Nephron progenitor cell (in vitro differentiated cells): ENCODE measurements at regions not wholly inside any gene's neighbourhood (a gene's known extent, or its start where the extent isn't known, plus 50 kb on each side); places are given as distances from the start of the nearest gene placed in this dataset.

Source experiments
- DNase-seq: peaks from one replicate; pipeline ENCODE4 v3.0.0; 2021
- H3K27ac Mint-ChIP-seq: 2 replicates; pipeline ENCODE4 v1.8.0; 2021; ENCODE audit warnings: mild to moderate bottlenecking, moderate library complexity, mixed read lengths
- H3K27me3 Mint-ChIP-seq: 2 replicates; pipeline ENCODE4 v1.8.0; 2021; ENCODE audit warnings: mild to moderate bottlenecking, low read depth, mixed read lengths; ENCODE audit not compliant: poor library complexity
- H3K36me3 Mint-ChIP-seq: 2 replicates; pipeline ENCODE4 v1.8.0; 2021; ENCODE audit warnings: low read depth, mixed read lengths
- H3K4me1 Mint-ChIP-seq: 2 replicates; pipeline ENCODE4 v1.8.0; 2021; ENCODE audit warnings: mixed read lengths
- H3K4me3 Mint-ChIP-seq: 2 replicates; pipeline ENCODE4 v1.8.0; 2021; ENCODE audit warnings: mild to moderate bottlenecking, moderate library complexity, mixed read lengths
- H3K9me3 Mint-ChIP-seq: 2 replicates; pipeline ENCODE4 v1.8.0; 2021; ENCODE audit warnings: mild to moderate bottlenecking, moderate library complexity, mixed read lengths
- CTCF ChIP-seq: fragments of 200-600 bp; sonication (generic); IDR thresholded peaks from 2 replicates; pipeline ENCODE4 v1.5.0; 2021; ENCODE audit warnings: antibody characterized with exemption

- Mint-ChIP-seq H3K27me3 (peaks cover 10% of the 10 kb centered on the region), H3K4me1 (no peaks in the 10 kb centered on the region), H3K9me3 (peaks cover 11% of the 10 kb centered on the region), H3K36me3 (no peaks in the 10 kb centered on the region), H3K27ac (no peak overlapping the region), H3K4me3 (no peak overlapping the region)
- no peak for DNase-seq
- TF ChIP-seq CTCF: no peak
These were observed 102.8 kb downstream of the ICOS start for GRCh38 chr2:204039298-204039838.

- no peaks in the 10 kb centered on the region for H3K36me3 Mint-ChIP-seq
- no peaks in the 10 kb centered on the region for H3K4me1 Mint-ChIP-seq
- H3K9me3 Mint-ChIP-seq: peaks cover 11% of the 10 kb centered on the region
- no peak for DNase-seq
- peaks cover 10% of the 10 kb centered on the region for H3K27me3 Mint-ChIP-seq
- TF ChIP-seq CTCF: no peak
- no peak overlapping the region for H3K4me3 Mint-ChIP-seq
- H3K27ac Mint-ChIP-seq: no peak overlapping the region
These were observed 103.5 kb downstream of the ICOS start for GRCh38 chr2:204040016-204040415.

GRCh38 chr2:204042401-204042800, 105.8 kb downstream of the ICOS start:
- no peak for DNase-seq
- no peaks in the 10 kb centered on the region for H3K36me3 Mint-ChIP-seq
- no peaks in the 10 kb centered on the region for H3K4me1 Mint-ChIP-seq
- peaks cover 13% of the 10 kb centered on the region for H3K27me3 Mint-ChIP-seq
- H3K4me3 Mint-ChIP-seq: no peak overlapping the region
- peaks cover 11% of the 10 kb centered on the region for H3K9me3 Mint-ChIP-seq
- no peak overlapping the region for H3K27ac Mint-ChIP-seq
- TF ChIP-seq CTCF: no peak

GRCh38 chr2:204046145-204046544, 109.6 kb downstream of the ICOS start:
- no peak for TF ChIP-seq CTCF
- Mint-ChIP-seq H3K27ac (no peak overlapping the region), H3K9me3 (peaks cover 11% of the 10 kb centered on the region), H3K36me3 (no peaks in the 10 kb centered on the region), H3K4me1 (no peaks in the 10 kb centered on the region), H3K27me3 (peaks cover 16% of the 10 kb centered on the region), H3K4me3 (no peak overlapping the region)
- no peak for DNase-seq

- no peak overlapping the region for H3K4me3 Mint-ChIP-seq
- TF ChIP-seq CTCF: no peak
- H3K9me3 Mint-ChIP-seq: no peaks in the 10 kb centered on the region
- H3K36me3 Mint-ChIP-seq: no peaks in the 10 kb centered on the region
- no peak overlapping the region for H3K27ac Mint-ChIP-seq
- no peak for DNase-seq
- H3K4me1 Mint-ChIP-seq: no peaks in the 10 kb centered on the region
- H3K27me3 Mint-ChIP-seq: peaks cover 13% of the 10 kb centered on the region
These were observed 113.1 kb downstream of the ICOS start for GRCh38 chr2:204049635-204050034.

GRCh38 chr2:204050681-204051080, 114.1 kb downstream of the ICOS start:
- no peaks in the 10 kb centered on the region for H3K36me3 Mint-ChIP-seq

More at GRCh38 chr2:204050681-204051080, 114.1 kb downstream of the ICOS start:
- no peaks in the 10 kb centered on the region for H3K4me1 Mint-ChIP-seq
- no peaks in the 10 kb centered on the region for H3K9me3 Mint-ChIP-seq
- DNase-seq: no peak
- peaks cover 11% of the 10 kb centered on the region for H3K27me3 Mint-ChIP-seq
- no peak for TF ChIP-seq CTCF
- H3K27ac Mint-ChIP-seq: no peak overlapping the region
- H3K4me3 Mint-ChIP-seq: no peak overlapping the region
